A549 (cell line): ENCODE measurements at regions not wholly inside any gene's neighbourhood (a gene's known extent, or its start where the extent isn't known, plus 50 kb on each side); places are given as distances from the start of the nearest gene placed in this dataset.

ENCODE experiments used
- CEBPB ChIP-seq, 2 experiments: fragments of >200 bp in 1 of 2; sonication (Bioruptor Twin) in 1 of 2; formaldehyde crosslinking in 1 of 2; IDR thresholded peaks; 2 replicates each; pipeline ENCODE4 v1.6.1; 2012 to 2016
- PHF8 ChIP-seq: fragments of 200-600 bp; sonication (generic); IDR thresholded peaks from 2 replicates; pipeline ENCODE4 v1.6.1; 2016; ENCODE audit warnings: low read depth, mild to moderate bottlenecking, antibody characterized with exemption, moderate library complexity, borderline replicate concordance
- TF ChIP-seq, protein P1 (sequence below): fragments of >200 bp; sonication (Bioruptor Twin); formaldehyde crosslinking; IDR thresholded peaks from 3 replicates; pipeline ENCODE4 v1.5.1; 2016
- TF ChIP-seq, protein P2 (sequence below): IDR thresholded peaks from 2 replicates; pipeline ENCODE4 v1.6.1; 2012
- TF ChIP-seq, protein P3 (sequence below): IDR thresholded peaks from 2 replicates; pipeline ENCODE4 v1.6.1; 2012

DNA sequence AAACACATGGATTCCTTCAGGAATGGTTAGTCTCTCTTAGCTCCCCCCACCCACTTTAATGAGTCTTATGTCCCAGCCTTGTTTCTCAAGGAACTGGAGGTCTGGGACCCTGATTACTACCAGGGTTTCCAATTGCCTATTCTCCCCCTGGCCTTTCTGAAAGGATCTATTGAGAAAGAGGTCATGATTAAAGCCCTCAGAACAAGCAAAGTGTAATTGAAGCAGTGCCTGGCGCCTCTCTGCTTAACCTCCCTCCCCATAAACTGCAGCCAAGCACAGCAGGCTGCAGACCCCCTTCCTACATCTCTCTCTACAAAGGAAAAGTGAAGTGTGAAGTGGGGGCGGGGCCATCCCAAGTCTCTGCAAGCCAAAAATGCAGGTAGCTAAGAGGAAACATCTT lies 159.7 kb upstream of the CDH11 start:
- TF ChIP-seq, protein P1, sequence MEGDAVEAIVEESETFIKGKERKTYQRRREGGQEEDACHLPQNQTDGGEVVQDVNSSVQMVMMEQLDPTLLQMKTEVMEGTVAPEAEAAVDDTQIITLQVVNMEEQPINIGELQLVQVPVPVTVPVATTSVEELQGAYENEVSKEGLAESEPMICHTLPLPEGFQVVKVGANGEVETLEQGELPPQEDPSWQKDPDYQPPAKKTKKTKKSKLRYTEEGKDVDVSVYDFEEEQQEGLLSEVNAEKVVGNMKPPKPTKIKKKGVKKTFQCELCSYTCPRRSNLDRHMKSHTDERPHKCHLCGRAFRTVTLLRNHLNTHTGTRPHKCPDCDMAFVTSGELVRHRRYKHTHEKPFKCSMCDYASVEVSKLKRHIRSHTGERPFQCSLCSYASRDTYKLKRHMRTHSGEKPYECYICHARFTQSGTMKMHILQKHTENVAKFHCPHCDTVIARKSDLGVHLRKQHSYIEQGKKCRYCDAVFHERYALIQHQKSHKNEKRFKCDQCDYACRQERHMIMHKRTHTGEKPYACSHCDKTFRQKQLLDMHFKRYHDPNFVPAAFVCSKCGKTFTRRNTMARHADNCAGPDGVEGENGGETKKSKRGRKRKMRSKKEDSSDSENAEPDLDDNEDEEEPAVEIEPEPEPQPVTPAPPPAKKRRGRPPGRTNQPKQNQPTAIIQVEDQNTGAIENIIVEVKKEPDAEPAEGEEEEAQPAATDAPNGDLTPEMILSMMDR = no peak
- TF ChIP-seq PHF8 (no peak), CEBPB (IDR thresholded peaks at IDR 0.05) (no peak)
- TF ChIP-seq, protein P2, sequence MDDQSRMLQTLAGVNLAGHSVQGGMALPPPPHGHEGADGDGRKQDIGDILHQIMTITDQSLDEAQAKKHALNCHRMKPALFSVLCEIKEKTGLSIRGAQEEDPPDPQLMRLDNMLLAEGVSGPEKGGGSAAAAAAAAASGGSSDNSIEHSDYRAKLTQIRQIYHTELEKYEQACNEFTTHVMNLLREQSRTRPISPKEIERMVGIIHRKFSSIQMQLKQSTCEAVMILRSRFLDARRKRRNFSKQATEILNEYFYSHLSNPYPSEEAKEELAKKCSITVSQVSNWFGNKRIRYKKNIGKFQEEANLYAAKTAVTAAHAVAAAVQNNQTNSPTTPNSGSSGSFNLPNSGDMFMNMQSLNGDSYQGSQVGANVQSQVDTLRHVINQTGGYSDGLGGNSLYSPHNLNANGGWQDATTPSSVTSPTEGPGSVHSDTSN = no peak
- TF ChIP-seq, protein P3, sequence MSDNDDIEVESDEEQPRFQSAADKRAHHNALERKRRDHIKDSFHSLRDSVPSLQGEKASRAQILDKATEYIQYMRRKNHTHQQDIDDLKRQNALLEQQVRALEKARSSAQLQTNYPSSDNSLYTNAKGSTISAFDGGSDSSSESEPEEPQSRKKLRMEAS = no peak
